ENCODE measurements at regions not wholly inside any gene's neighbourhood (a gene's known extent, or its start where the extent isn't known, plus 50 kb on each side); places are given as distances from the start of the nearest gene placed in this dataset.

GRCh38 chr14:22221508-22221907 is 367.5 kb downstream of the DAD1 start:
- no peak overlapping the region for H3K4me3 ChIP-seq (ENCODE audit: low read length)
- peak; percentile 57 for TF ChIP-seq CTCF (conservative IDR thresholded peaks at IDR 0.05; ENCODE audit: low read depth, low read length)

GRCh38 chr14:22220427-22220826 is 368.6 kb downstream of the DAD1 start:
- no peak overlapping the region for H3K4me3 ChIP-seq (ENCODE audit: low read length)
- no peak for DNase-seq (ENCODE audit: low read depth)
- peak; percentile 35 for TF ChIP-seq CTCF (conservative IDR thresholded peaks at IDR 0.05; ENCODE audit: low read depth, low read length)

More at GRCh38 chr14:22221508-22221907, 367.5 kb downstream of the DAD1 start:
- no peak for DNase-seq (ENCODE audit: low read depth)

DNA sequence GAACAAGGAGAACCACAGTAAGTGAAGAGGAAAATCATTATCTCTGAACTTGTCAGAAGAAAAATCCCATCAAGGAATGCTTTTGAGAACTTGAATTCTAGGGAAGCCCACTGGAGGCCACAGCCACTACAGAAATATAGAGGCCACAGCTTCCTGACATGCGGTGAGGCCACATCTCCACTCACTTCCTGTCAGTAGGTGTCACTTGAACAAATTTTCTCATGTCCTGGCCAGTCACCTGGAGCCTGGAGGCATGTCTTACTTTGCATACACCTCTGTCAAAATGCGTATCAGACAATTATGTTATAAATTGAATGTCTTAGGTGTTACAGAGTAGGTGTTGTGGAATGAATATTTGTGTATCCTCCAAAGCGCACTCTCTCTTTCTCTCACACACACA is 370.3 kb downstream of the DAD1 start:
- no peak for DNase-seq (ENCODE audit: low read depth)
- H3K4me3 ChIP-seq (ENCODE audit: low read length), result no peak overlapping the region
- no peak for TF ChIP-seq CTCF (conservative IDR thresholded peaks at IDR 0.05; ENCODE audit: low read depth, low read length)

DNA sequence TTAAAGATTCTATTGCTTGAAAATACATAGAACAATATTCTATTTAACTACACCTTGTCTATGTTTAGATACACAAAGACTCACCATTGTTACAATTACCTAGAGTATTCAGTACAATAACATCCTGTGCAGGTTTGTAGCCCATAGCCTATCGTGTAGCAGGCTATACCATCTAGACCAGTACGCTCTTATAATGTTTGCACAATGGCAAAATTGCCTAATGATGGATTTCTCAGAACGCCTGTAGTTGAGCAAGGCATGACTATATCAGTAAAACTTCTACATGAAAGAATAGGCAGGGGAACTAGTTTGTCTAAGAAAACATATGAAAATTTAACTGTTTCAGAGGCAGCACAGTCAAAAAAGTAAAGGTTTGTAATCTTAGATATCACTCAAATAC is 375.9 kb downstream of the DAD1 start:
- no peak for TF ChIP-seq CTCF (conservative IDR thresholded peaks at IDR 0.05; ENCODE audit: low read depth, low read length)
- DNase-seq (ENCODE audit: low read depth), result no peak
- no peak overlapping the region for H3K4me3 ChIP-seq (ENCODE audit: low read length)

- TF ChIP-seq CTCF (conservative IDR thresholded peaks at IDR 0.05; ENCODE audit: low read depth, low read length), result no peak
- no peak for DNase-seq (ENCODE audit: low read depth)
- no peak overlapping the region for H3K4me3 ChIP-seq (ENCODE audit: low read length)
Observed at GRCh38 chr14:22210906-22211305, 378.1 kb downstream of the DAD1 start.

DNA sequence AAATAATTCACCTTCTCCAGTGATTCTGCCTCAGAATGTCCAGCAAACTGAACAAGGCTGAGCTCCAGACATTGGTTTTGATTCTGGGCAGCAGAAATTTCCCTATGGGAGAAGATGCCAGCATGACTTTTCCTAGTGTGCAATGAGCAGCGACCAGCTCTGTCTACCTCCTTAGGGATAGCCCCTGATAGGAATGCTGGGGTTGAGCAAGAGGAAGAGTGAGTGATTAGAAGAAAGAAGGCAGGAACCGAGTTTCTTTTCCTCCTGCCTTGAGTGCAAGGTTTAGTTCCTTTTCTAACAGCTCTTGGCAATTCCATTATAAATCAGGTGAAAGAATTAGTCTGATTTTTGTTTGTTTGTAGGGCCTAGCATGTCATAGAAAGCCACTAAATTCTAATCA is 379.0 kb downstream of the DAD1 start:
- no peak overlapping the region for H3K4me3 ChIP-seq (ENCODE audit: low read length)
- DNase-seq (ENCODE audit: low read depth), result no peak
- no peak for TF ChIP-seq CTCF (conservative IDR thresholded peaks at IDR 0.05; ENCODE audit: low read depth, low read length)

GRCh38 chr14:22203036-22203435 is 386.0 kb downstream of the DAD1 start:
- no peak for TF ChIP-seq CTCF (conservative IDR thresholded peaks at IDR 0.05; ENCODE audit: low read depth, low read length)
- no peak for DNase-seq (ENCODE audit: low read depth)
- no peak overlapping the region for H3K4me3 ChIP-seq (ENCODE audit: low read length)

Data from retinal pigment epithelial cell (primary cell).